ENCODE measurements at regions not wholly inside any gene's neighbourhood (a gene's known extent, or its start where the extent isn't known, plus 50 kb on each side); places are given as distances from the start of the nearest gene placed in this dataset.

- TF ChIP-seq, protein P1, sequence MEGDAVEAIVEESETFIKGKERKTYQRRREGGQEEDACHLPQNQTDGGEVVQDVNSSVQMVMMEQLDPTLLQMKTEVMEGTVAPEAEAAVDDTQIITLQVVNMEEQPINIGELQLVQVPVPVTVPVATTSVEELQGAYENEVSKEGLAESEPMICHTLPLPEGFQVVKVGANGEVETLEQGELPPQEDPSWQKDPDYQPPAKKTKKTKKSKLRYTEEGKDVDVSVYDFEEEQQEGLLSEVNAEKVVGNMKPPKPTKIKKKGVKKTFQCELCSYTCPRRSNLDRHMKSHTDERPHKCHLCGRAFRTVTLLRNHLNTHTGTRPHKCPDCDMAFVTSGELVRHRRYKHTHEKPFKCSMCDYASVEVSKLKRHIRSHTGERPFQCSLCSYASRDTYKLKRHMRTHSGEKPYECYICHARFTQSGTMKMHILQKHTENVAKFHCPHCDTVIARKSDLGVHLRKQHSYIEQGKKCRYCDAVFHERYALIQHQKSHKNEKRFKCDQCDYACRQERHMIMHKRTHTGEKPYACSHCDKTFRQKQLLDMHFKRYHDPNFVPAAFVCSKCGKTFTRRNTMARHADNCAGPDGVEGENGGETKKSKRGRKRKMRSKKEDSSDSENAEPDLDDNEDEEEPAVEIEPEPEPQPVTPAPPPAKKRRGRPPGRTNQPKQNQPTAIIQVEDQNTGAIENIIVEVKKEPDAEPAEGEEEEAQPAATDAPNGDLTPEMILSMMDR (IDR thresholded peaks at IDR 0.05), result no peak
- no peak for TF ChIP-seq EP300 (IDR thresholded peaks at IDR 0.05; ENCODE audit: low read depth)
Observed at GRCh38 chr16:63995025-63995424, 1126.8 kb downstream of the CDH11 start.

Measured in transverse colon (tissue), 3 donors.